Spleen (tissue), 7 donors: ENCODE measurements at regions not wholly inside any gene's neighbourhood (a gene's known extent, or its start where the extent isn't known, plus 50 kb on each side); places are given as distances from the start of the nearest gene placed in this dataset.

Source experiments
- POLR2A ChIP-seq, 3 donors: fragments of 450-650 bp; IDR thresholded peaks; one replicate each; pipeline ENCODE4 v1.5.1; 2017; ENCODE audit warnings: antibody characterized with exemption in 3 of 3, mild to moderate bottlenecking in 1 of 3
- TF ChIP-seq, protein P1 (sequence below), 11 experiments: fragments of 200-600 bp in 7 of 11; fragments of 450-650 bp in 4 of 11; sonication (generic) in 4 of 11; IDR thresholded peaks in 8 of 11; conservative IDR thresholded peaks in 3 of 11; 1 replicate in 7 of 11; 2 replicates in 4 of 11; pipeline versions ENCODE4 v1.4.0 to v1.8.0; 2016 to 2021; ENCODE audit warnings: antibody characterized with exemption in 11 of 11, inconsistent platforms in 4 of 11, mild to moderate bottlenecking in 1 of 11
- donor health status: DM: no; HTN: no; CAD: no; lungs with moderate emphysema.
- donor health status: DM: no; HTN: no; CAD: no.
- donor health status: DM: no; HTN: no; CAD: no.

DNA sequence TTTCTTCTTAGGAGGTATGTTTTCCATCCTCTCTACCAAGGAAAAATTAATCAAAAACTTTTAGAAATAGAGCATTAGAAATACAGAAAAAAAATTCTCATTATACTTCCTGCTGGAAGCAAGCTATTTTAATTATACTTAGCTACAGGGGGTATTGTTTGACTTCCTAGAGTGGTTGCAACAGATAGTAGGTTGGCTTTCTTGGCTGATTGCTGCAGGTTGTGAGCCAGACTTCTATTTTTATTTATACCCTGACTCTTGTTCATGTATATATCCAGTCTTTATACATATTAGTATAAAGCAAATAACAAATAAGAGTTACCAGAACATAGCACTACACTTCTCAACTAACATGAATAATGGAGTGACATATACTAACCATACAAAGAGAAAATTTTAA is 460.8 kb upstream of the REG3G start:
- TF ChIP-seq, protein P1, sequence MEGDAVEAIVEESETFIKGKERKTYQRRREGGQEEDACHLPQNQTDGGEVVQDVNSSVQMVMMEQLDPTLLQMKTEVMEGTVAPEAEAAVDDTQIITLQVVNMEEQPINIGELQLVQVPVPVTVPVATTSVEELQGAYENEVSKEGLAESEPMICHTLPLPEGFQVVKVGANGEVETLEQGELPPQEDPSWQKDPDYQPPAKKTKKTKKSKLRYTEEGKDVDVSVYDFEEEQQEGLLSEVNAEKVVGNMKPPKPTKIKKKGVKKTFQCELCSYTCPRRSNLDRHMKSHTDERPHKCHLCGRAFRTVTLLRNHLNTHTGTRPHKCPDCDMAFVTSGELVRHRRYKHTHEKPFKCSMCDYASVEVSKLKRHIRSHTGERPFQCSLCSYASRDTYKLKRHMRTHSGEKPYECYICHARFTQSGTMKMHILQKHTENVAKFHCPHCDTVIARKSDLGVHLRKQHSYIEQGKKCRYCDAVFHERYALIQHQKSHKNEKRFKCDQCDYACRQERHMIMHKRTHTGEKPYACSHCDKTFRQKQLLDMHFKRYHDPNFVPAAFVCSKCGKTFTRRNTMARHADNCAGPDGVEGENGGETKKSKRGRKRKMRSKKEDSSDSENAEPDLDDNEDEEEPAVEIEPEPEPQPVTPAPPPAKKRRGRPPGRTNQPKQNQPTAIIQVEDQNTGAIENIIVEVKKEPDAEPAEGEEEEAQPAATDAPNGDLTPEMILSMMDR (IDR thresholded peaks at IDR 0.05 in 8 of 11, conservative IDR thresholded peaks at IDR 0.05 in 3 of 11): no peak
- TF ChIP-seq POLR2A (IDR thresholded peaks at IDR 0.05): no peak
